ENCODE measurements at regions not wholly inside any gene's neighbourhood (a gene's known extent, or its start where the extent isn't known, plus 50 kb on each side); places are given as distances from the start of the nearest gene placed in this dataset.

DNA sequence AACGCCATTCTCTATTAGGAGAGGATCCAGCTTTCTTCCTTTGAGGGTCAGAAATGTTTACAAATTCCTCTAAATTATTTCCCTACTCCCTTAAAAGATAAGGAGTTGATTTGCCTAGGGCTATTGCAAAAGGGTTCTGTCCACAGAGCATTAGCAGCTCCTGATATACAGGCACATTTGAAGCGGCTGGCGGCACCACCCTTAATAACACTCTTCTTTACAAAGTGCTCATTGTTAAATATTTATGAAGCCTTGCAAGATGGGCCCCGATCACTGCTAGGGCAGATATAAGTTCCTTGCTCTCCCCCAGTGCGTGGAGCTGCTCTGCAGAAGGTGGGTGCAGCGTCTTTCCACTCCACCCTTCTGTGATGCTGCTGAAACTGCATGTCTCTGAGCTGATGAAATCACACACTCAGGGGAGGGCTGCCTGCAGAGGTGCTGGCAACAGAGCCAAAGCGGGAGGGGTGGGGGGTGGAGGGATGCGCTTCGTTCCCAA is 116.7 kb upstream of the NTM start:
- DNase-seq (ENCODE audit: low read depth): no peak
- Histone ChIP-seq H3K27me3 (ENCODE audit: control insufficient read depth, insufficient read depth, low read length) (peaks cover 1% of the 10 kb centered on the region), H3K36me3 (ENCODE audit: control insufficient read depth, insufficient read depth, low read length) (no peaks in the 10 kb centered on the region), H3K4me3 (ENCODE audit: low read depth, low read length) (no peak overlapping the region)
- ChIA-PET POLR2A (no interaction called here), CTCF (interaction anchor here (1.3 kb wide), 1 partner anchor 189 kb away, joined by 3 read pairs; no protein-coding TSS in a partner anchor)
- TF ChIP-seq, protein P1, sequence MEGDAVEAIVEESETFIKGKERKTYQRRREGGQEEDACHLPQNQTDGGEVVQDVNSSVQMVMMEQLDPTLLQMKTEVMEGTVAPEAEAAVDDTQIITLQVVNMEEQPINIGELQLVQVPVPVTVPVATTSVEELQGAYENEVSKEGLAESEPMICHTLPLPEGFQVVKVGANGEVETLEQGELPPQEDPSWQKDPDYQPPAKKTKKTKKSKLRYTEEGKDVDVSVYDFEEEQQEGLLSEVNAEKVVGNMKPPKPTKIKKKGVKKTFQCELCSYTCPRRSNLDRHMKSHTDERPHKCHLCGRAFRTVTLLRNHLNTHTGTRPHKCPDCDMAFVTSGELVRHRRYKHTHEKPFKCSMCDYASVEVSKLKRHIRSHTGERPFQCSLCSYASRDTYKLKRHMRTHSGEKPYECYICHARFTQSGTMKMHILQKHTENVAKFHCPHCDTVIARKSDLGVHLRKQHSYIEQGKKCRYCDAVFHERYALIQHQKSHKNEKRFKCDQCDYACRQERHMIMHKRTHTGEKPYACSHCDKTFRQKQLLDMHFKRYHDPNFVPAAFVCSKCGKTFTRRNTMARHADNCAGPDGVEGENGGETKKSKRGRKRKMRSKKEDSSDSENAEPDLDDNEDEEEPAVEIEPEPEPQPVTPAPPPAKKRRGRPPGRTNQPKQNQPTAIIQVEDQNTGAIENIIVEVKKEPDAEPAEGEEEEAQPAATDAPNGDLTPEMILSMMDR (IDR thresholded peaks at IDR 0.05; ENCODE audit: insufficient read depth, low read depth, low read length): no peak

DNA sequence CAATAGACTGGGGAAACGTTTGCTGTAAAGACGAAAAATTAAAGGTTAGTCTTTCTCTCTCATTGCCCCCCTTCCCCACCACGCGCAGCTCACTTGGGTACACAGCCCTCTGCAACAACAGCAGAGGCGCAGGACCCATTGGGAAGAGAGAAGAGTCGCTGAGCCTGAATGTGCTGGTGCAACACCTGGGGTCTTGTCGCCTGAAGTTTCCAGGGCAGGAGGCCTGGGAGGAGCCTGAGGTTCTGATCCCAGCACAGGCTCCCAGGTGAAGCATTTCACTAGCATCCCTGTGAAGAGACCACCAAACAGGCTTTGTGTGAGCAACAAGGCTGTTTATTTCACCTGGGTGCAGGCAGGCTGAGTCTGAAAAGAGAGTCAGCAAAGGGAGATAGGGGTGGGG is 116.2 kb upstream of the NTM start:
- ChIA-PET CTCF (interaction anchor here (1.3 kb wide), 1 partner anchor 190 kb away, joined by 3 read pairs; no protein-coding TSS in a partner anchor), POLR2A (no interaction called here)
- no peak overlapping the region for H3K4me3 ChIP-seq (ENCODE audit: low read depth, low read length)
- peaks cover 1% of the 10 kb centered on the region for H3K27me3 ChIP-seq (ENCODE audit: control insufficient read depth, insufficient read depth, low read length)
- no peaks in the 10 kb centered on the region for H3K36me3 ChIP-seq (ENCODE audit: control insufficient read depth, insufficient read depth, low read length)
- no peak for DNase-seq (ENCODE audit: low read depth)
- TF ChIP-seq, protein P1 (IDR thresholded peaks at IDR 0.05; ENCODE audit: insufficient read depth, low read depth, low read length): no peak

DNA sequence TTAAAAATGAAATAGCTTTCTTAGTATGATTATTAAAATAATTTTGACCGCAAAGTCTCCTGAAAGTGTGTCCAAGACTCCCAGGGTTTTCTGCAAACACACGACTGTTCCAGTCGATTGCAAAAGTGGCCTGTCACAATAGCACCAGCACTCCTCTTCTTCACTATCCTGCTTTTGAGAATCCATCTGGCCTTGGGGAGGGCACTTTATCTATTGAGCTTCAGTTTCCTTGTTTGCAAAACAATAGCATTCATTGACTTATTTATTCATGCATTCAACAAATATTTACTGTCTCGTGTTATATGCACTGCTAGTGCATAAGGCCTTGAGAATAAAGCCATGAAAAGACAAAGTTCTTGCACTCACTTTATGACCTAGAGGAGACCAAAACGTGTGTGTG is 96.2 kb upstream of the NTM start:
- TF ChIP-seq, protein P1 (IDR thresholded peaks at IDR 0.05; ENCODE audit: insufficient read depth, low read depth, low read length): no peak
- CTCF ChIA-PET: interaction anchor here (1.3 to 2.0 kb wide), 2 partner anchors 15 to 91 kb away, joined by 4 to 5 read pairs; no protein-coding TSS in a partner anchor
- Histone ChIP-seq H3K4me3 (ENCODE audit: low read depth, low read length) (no peak overlapping the region), H3K27me3 (ENCODE audit: control insufficient read depth, insufficient read depth, low read length) (no peaks in the 10 kb centered on the region), H3K36me3 (ENCODE audit: control insufficient read depth, insufficient read depth, low read length) (no peaks in the 10 kb centered on the region)
- POLR2A ChIA-PET: no interaction called here
- DNase-seq (ENCODE audit: low read depth): no peak

DNA sequence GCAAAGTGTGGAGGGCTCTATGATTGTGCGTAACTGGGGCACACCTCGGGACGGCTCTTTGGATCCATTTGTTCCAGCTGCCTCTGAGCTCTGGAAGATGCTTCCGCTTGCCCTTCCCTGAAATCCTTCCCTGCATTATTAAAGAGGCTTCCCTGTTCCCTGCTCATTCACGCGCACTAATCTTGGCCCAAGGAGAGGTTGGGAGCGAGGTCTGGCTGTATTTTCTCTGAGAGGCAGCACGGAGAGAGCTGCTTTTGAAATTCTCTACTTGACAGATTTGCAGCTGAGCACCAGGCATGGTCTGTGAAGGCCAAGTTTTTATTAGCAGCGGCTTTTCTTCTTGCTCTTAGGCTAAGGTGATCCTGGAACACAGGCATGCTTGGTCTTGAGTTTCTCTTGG is 94.8 kb upstream of the NTM start:
- CTCF ChIA-PET: interaction anchor here (2.0 kb wide), 1 partner anchor 13 kb away, joined by 5 read pairs; no protein-coding TSS in a partner anchor
- POLR2A ChIA-PET: no interaction called here
- Histone ChIP-seq H3K36me3 (ENCODE audit: control insufficient read depth, insufficient read depth, low read length) (no peaks in the 10 kb centered on the region), H3K27me3 (ENCODE audit: control insufficient read depth, insufficient read depth, low read length) (no peaks in the 10 kb centered on the region), H3K4me3 (ENCODE audit: low read depth, low read length) (no peak overlapping the region)
- TF ChIP-seq, protein P1 (IDR thresholded peaks at IDR 0.05; ENCODE audit: insufficient read depth, low read depth, low read length): no peak
- no peak for DNase-seq (ENCODE audit: low read depth)

DNA sequence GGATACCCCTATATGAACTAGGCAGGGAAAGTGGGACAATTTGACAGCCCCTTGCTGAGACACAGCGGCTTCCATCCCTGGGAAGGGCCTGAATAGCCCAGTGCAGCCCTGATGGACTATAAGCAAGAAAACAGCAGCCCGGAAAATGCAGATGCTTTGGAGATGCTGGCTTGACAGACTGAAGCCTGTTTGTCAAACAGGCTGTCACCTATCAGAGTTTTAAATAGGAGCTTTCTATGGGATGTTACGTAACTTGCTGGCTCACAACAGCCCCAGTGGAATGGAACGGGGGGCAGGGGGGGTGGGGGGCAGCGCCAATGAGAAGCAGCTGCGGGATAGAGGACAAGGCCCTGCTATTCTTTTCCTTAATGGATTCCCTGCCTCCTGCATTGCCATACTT is 91.9 kb upstream of the NTM start:
- Histone ChIP-seq H3K4me3 (ENCODE audit: low read depth, low read length) (no peak overlapping the region), H3K27me3 (ENCODE audit: control insufficient read depth, insufficient read depth, low read length) (no peaks in the 10 kb centered on the region), H3K36me3 (ENCODE audit: control insufficient read depth, insufficient read depth, low read length) (no peaks in the 10 kb centered on the region)
- TF ChIP-seq, protein P1 (IDR thresholded peaks at IDR 0.05; ENCODE audit: insufficient read depth, low read depth, low read length): no peak
- POLR2A ChIA-PET: no interaction called here
- CTCF ChIA-PET: no interaction called here
- DNase-seq (ENCODE audit: low read depth): no peak
